ENCODE measurements at regions not wholly inside any gene's neighbourhood (a gene's known extent, or its start where the extent isn't known, plus 50 kb on each side); places are given as distances from the start of the nearest gene placed in this dataset.

DNA sequence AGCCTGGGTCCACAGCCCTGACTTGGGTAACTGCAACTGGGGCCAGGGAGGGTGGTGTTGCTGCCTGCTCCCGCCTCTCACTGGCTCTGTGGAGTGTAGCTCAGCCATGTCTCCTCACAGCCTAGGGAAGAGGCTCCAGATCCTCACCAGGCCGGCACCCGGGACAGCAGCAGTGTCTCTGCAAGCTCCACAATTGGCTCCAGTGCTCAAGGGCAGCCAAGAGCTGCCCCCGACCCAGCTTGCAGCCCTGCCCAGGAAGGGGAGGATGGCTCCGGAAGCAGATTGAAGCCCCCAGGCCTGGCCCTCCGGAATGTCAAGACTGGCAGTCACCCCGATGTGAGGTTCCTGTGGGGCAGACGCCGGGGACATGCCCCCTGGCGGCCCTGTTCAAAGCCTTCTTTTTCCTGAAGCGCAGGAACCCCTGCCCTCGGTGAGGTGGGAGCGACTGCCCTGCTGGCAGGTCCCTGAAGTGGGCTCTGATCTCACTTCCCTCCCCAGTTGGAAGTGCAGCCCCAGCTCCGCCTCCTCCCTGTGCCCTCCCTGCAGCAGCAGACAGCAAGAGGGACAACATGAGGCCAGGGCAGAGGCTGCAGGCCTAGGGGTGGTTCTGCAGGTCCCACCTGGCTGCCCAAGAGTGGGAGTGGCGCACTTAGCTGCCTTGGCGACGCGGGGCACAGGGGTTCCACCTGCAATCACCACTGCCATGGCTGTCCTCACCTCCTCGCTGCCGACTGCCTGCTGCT lies 816.2 kb upstream of the LUZP2 start:
- no peak for DNase-seq (ENCODE audit: low spot score)

GRCh38 chr11:23684701-23685100 lies 812.2 kb upstream of the LUZP2 start:
- no peak for DNase-seq (ENCODE audit: low spot score)

GRCh38 chr11:23687991-23688390 lies 808.9 kb upstream of the LUZP2 start:
- DNase-seq (ENCODE audit: low spot score) = no peak

GRCh38 chr11:23688411-23688810 lies 808.4 kb upstream of the LUZP2 start:
- no peak for DNase-seq (ENCODE audit: low spot score)

DNA sequence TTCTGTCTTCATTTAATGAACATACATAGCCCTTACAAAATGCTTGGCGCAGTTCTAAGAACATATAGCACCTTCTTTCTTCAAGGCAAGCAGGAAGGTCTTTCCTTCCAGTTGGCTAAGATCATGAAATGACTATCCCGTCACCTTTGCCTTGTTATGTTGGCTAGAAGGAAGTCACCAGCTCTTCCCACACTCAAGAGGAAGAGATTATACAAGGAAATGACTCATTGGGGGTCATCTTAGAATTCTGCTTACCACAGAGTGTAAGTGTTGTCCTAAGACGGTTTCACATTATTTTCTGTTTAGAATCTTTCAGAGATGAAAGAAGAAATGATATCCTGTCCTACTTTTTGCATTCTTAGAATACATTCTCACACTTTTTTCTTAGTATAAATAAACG lies 808.0 kb upstream of the LUZP2 start:
- no peak for DNase-seq (ENCODE audit: low spot score)

- DNase-seq (ENCODE audit: low spot score) = no peak
Measured at GRCh38 chr11:23696688-23697415, 800.0 kb upstream of the LUZP2 start.

GRCh38 chr11:23704183-23704582 lies 792.7 kb upstream of the LUZP2 start:
- no peak for DNase-seq (ENCODE audit: low spot score)

DNA sequence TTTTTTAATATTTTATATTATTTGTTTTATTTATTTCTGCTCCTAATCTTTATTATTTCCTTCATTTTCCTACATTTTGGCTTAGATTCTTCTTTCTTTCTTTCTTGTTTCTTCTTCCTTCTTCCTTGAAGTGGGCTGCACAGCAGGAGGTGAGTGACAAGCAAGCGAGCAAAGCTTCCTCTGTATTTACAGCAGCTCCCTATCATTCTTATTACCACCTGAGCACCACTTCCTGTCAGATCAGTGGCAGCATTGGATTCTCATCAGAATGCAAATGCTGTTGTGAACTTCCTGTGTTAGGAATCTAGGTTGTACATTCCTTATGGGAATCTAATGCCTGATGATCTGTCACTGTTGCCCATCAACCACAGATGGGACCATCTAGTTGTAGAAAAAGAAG lies 784.9 kb upstream of the LUZP2 start:
- no peak for DNase-seq (ENCODE audit: low spot score)

DNA sequence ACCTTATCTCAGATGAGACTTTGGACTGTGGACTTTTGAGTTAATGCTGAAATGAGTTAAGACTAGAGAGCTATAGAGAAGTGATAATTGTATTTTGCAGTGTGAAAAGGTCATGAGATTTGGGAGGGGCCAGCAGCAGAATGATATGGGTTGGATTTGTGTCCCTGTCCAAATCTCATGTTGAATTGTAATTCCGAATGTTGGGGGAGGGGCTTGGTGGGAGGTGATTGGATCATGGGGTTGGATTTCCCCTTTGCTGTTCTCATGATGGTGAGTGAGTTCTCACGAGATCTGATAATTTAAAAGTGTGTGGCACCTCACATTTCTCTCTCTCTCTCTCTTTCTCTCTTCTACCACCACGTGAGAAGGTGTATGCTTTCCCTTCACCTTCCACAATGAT lies 777.8 kb upstream of the LUZP2 start:
- DNase-seq (ENCODE audit: low spot score) = no peak

- DNase-seq (ENCODE audit: low spot score) = no peak
Measured at GRCh38 chr11:23723861-23724260, 773.0 kb upstream of the LUZP2 start.

DNA sequence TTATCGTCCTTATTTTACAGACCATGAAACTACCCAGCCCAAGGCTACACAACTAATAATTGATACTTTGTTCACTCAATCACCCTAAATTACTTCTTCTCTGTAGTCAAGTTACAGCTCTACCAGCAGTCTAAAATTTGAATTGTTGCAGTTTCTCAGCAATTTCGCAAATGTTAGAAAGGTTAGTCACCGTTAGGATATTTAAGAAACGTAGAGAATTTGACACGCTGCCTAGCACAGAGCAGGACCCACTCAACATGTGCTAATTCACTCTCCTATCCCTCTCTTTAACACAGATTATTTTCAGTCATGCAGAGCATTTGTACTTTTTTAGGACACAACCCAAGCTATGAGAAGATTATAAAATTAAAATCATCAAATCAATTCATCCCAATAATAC lies 771.1 kb upstream of the LUZP2 start:
- DNase-seq (ENCODE audit: low spot score) = no peak

DNA sequence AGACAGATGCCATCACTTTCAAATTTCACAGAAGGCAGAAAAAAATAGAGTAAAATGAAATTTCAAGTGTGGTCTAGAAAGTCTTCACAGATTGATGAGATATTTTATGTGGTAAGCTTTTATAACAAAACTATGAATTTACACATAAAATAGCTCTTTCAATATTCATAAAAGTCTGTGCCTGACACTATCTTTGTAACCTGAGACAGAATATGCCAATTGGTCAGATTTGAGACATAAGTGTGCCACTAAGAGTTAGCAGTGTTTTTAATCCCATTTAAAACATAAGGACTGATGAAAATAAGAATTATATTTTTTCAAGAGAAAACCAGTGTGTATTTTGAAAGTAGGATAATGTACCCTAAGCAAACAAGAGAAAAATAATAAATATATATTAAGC lies 769.5 kb upstream of the LUZP2 start:
- no peak for DNase-seq (ENCODE audit: low spot score)

GRCh38 chr11:23727794-23728193 lies 769.1 kb upstream of the LUZP2 start:
- DNase-seq (ENCODE audit: low spot score) = no peak

DNA sequence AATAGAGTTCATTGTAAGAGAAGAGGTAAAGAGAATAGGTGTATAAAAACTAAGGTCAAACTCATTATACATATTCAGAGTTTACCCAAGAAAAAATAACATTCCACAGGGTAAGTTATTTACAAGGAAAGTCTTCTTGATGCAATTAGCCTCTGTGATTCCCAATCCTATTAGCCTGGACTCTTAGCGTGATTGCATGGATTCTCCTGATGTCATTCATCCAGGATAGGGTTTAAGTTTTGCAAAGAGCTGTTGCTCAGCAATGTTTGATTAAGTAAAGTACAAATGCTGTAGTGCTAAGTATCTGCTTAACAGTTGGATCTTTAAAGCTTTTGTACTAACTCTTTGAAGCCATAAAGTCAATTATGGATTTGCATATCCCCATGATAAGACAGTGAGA lies 767.8 kb upstream of the LUZP2 start:
- no peak for DNase-seq (ENCODE audit: low spot score)

- DNase-seq (ENCODE audit: low spot score) = no peak
Measured at GRCh38 chr11:23730307-23730998, 766.4 kb upstream of the LUZP2 start.

DNA sequence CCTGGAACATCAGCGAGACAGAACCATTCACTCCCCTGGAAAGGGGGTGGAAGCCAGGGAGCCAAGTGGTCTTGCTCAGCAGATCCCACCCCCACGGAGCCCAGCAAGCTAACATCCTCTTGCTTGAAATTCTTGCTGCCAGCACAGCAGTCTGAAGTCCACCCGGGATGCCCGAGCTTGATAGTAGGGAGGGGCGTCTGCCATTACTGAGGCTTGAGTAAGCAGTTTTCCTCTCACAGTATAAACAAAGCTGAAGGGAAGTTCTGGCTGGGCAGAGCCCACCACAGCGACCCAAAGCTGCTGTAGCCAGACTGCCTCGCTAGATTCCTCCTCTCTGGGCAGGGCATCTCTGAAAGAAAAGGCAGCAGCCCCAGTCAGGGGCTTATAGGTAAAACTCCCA lies 764.8 kb upstream of the LUZP2 start:
- peak; percentile 6 for DNase-seq (ENCODE audit: low spot score)

- DNase-seq (ENCODE audit: low spot score) = no peak
Measured at GRCh38 chr11:23746896-23747295, 750.0 kb upstream of the LUZP2 start.

DNA sequence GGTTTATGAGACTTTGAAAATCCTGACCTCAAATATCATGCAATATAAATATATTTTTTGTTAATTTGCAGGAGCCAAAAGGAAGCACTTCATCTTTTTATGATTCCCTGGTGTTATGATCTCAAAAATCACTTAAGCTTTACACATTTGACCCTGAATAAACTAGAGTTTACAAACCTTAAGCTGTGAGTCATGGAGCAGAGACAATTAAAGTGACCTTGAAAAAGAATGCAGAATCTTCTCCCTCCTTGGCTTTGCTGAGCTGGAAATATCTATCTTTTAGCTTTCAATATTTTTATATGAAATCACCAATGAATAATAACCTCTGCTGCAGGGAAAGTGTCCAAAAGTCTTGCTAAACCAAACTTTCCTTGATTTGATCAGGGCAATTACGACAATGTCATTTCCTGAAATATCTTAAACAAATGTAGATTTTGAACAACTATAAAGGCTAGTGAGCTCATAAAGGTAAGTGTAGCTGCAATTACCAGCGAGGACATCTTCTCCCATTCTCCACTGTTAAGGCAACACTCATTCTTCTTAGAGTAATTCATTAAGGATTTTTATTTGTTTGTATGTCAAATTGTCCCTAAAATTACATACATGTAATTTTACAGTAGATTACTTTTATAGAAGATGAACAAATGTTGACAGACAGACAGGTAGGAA lies 747.0 kb upstream of the LUZP2 start:
- DNase-seq (ENCODE audit: low spot score) = no peak

GRCh38 chr11:23751280-23751679 lies 745.6 kb upstream of the LUZP2 start:
- DNase-seq (ENCODE audit: low spot score) = no peak

GRCh38 chr11:23755076-23755475 lies 741.8 kb upstream of the LUZP2 start:
- no peak for DNase-seq (ENCODE audit: low spot score)

GRCh38 chr11:23755769-23756168 lies 741.1 kb upstream of the LUZP2 start:
- no peak for DNase-seq (ENCODE audit: low spot score)

GRCh38 chr11:23759489-23759888 lies 737.4 kb upstream of the LUZP2 start:
- DNase-seq (ENCODE audit: low spot score) = no peak

DNA sequence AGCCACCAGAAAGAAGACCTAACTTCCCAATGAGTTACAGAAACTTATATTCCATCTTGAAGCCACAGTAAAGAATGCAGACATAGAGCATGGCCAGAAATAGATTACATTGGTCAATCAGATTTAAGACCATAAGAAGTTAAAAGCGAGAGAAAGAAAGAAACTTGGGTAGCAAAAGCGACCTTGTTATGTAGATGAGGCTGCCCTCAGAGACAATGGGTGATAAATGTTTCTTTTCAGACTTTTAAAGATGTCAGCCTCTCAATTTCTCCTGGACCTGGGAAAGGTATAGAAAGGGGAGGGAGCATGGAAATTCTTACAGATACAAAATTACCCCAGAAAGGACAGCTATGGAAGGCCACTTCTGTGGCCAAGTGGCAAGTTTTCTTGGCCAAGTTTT lies 732.6 kb upstream of the LUZP2 start:
- no peak for DNase-seq (ENCODE audit: low spot score)
